KG1 (cell line): ENCODE measurements at regions not wholly inside any gene's neighbourhood (a gene's known extent, or its start where the extent isn't known, plus 50 kb on each side); places are given as distances from the start of the nearest gene placed in this dataset.

Source experiments
- DNase-seq: peaks from one replicate; lab custom pipeline; 2025; lab: John Stamatoyannopoulos, UW

GRCh38 chr14:82362452-82362851 lies 828.8 kb upstream of the SEL1L start:
- no peak for DNase-seq

GRCh38 chr14:82365471-82365870 lies 831.8 kb upstream of the SEL1L start:
- no peak for DNase-seq

- DNase-seq, result no peak
Measured at GRCh38 chr14:82366803-82367202, 833.1 kb upstream of the SEL1L start.

GRCh38 chr14:82379291-82379690 lies 845.6 kb upstream of the SEL1L start:
- DNase-seq, result no peak

- no peak for DNase-seq
Measured at GRCh38 chr14:82385048-82385447, 851.4 kb upstream of the SEL1L start.

GRCh38 chr14:82387699-82388098 lies 854.0 kb upstream of the SEL1L start:
- DNase-seq, result no peak

- no peak for DNase-seq
Measured at GRCh38 chr14:82388488-82388887, 854.8 kb upstream of the SEL1L start.

- no peak for DNase-seq
Measured at GRCh38 chr14:82390586-82390985, 856.9 kb upstream of the SEL1L start.

- DNase-seq, result no peak
Measured at GRCh38 chr14:82394916-82395315, 861.3 kb upstream of the SEL1L start.

GRCh38 chr14:82398256-82398655 lies 864.6 kb upstream of the SEL1L start:
- no peak for DNase-seq

- DNase-seq, result no peak
Measured at GRCh38 chr14:82403987-82404386, 870.3 kb upstream of the SEL1L start.

GRCh38 chr14:82410064-82410463 lies 876.4 kb upstream of the SEL1L start:
- DNase-seq, result no peak

- DNase-seq, result no peak
Measured at GRCh38 chr14:82411298-82411697, 877.6 kb upstream of the SEL1L start.

- DNase-seq, result no peak
Measured at GRCh38 chr14:82412545-82412944, 878.9 kb upstream of the SEL1L start.

GRCh38 chr14:82414853-82415539 lies 881.3 kb upstream of the SEL1L start:
- no peak for DNase-seq

- DNase-seq, result no peak
Measured at GRCh38 chr14:82419933-82420332, 886.3 kb upstream of the SEL1L start.

- no peak for DNase-seq
Measured at GRCh38 chr14:82420871-82421270, 887.2 kb upstream of the SEL1L start.

GRCh38 chr14:82421286-82421685 lies 887.6 kb upstream of the SEL1L start:
- DNase-seq, result no peak

- no peak for DNase-seq
Measured at GRCh38 chr14:82422230-82422629, 888.6 kb upstream of the SEL1L start.

GRCh38 chr14:82425261-82425660 lies 891.6 kb upstream of the SEL1L start:
- no peak for DNase-seq

- no peak for DNase-seq
Measured at GRCh38 chr14:82431031-82431430, 897.4 kb upstream of the SEL1L start.

- DNase-seq, result no peak
Measured at GRCh38 chr14:82432301-82433105, 898.9 kb upstream of the SEL1L start.

- DNase-seq, result no peak
Measured at GRCh38 chr14:82438436-82438835, 904.8 kb upstream of the SEL1L start.

- no peak for DNase-seq
Measured at GRCh38 chr14:82441270-82441669, 907.6 kb upstream of the SEL1L start.
